WERI-Rb-1 (cell line): ENCODE measurements at regions not wholly inside any gene's neighbourhood (a gene's known extent, or its start where the extent isn't known, plus 50 kb on each side); places are given as distances from the start of the nearest gene placed in this dataset.

Experiments
- DNase-seq: peaks from one replicate; pipeline ENCODE4 v3.0.0-alpha.2; 2020
- H3K27ac ChIP-seq: fragments of 250-450 bp; sonication (Bioruptor Pico); 2 replicates; pipeline ENCODE4 v1.5.1; 2020; ENCODE audit warnings: mild to moderate bottlenecking, moderate library complexity
- H3K27me3 ChIP-seq: fragments of 250-450 bp; sonication (Bioruptor Pico); 2 replicates; pipeline ENCODE4 v1.5.1; 2021; ENCODE audit warnings: mild to moderate bottlenecking, low read depth, moderate library complexity; ENCODE audit not compliant: insufficient read depth, severe bottlenecking
- H3K36me3 ChIP-seq: fragments of 250-450 bp; sonication (Bioruptor Pico); 2 replicates; pipeline ENCODE4 v1.5.1; 2020; ENCODE audit warnings: mild to moderate bottlenecking, moderate library complexity
- H3K4me3 ChIP-seq: 2 replicates; pipeline ENCODE4 v1.5.1; 2011; ENCODE audit warnings: low read depth, mild to moderate bottlenecking, control low read depth, low read length
- H3K9me3 ChIP-seq: fragments of 250-450 bp; sonication (Bioruptor Pico); 2 replicates; pipeline ENCODE4 v1.5.1; 2021; ENCODE audit warnings: mild to moderate bottlenecking, moderate library complexity; ENCODE audit not compliant: severe bottlenecking
- CTCF ChIP-seq: IDR thresholded peaks from 2 replicates; pipeline ENCODE4 v1.5.1; 2011; ENCODE audit warnings: low read depth, mild to moderate bottlenecking, control low read depth, inconsistent platforms, low read length

- Histone ChIP-seq H3K4me3 (no peak overlapping the region), H3K27ac (no peak overlapping the region), H3K27me3 (no peaks in the 10 kb centered on the region)
Measured at GRCh38 chr4:138656990-138657389, 358.6 kb upstream of the NOCT start.

GRCh38 chr4:138655985-138656384, 359.6 kb upstream of the NOCT start:
- TF ChIP-seq CTCF: no peak
- no peak overlapping the region for H3K27ac ChIP-seq
- no peak overlapping the region for H3K4me3 ChIP-seq
- no peaks in the 10 kb centered on the region for H3K36me3 ChIP-seq
- no peak for DNase-seq
- no peaks in the 10 kb centered on the region for H3K9me3 ChIP-seq
- H3K27me3 ChIP-seq: no peaks in the 10 kb centered on the region

More at GRCh38 chr4:138656990-138657389, 358.6 kb upstream of the NOCT start:
- TF ChIP-seq CTCF: no peak
- Histone ChIP-seq H3K9me3 (no peaks in the 10 kb centered on the region), H3K36me3 (no peaks in the 10 kb centered on the region)
- no peak for DNase-seq

GRCh38 chr4:138655286-138655685, 360.3 kb upstream of the NOCT start:
- no peak overlapping the region for H3K4me3 ChIP-seq
- DNase-seq: no peak
- H3K36me3 ChIP-seq: no peaks in the 10 kb centered on the region
- H3K9me3 ChIP-seq: no peaks in the 10 kb centered on the region
- no peaks in the 10 kb centered on the region for H3K27me3 ChIP-seq
- no peak overlapping the region for H3K27ac ChIP-seq
- no peak for TF ChIP-seq CTCF

- no peak for DNase-seq
- no peak for TF ChIP-seq CTCF
- Histone ChIP-seq H3K27ac (no peak overlapping the region), H3K4me3 (no peak overlapping the region), H3K9me3 (no peaks in the 10 kb centered on the region), H3K27me3 (no peaks in the 10 kb centered on the region), H3K36me3 (no peaks in the 10 kb centered on the region)
Measured at GRCh38 chr4:138650929-138651448, 364.6 kb upstream of the NOCT start.

GRCh38 chr4:138650495-138650894, 365.1 kb upstream of the NOCT start:
- Histone ChIP-seq H3K27me3 (no peaks in the 10 kb centered on the region), H3K27ac (no peak overlapping the region), H3K36me3 (no peaks in the 10 kb centered on the region), H3K4me3 (no peak overlapping the region), H3K9me3 (no peaks in the 10 kb centered on the region)
- no peak for TF ChIP-seq CTCF
- no peak for DNase-seq

GRCh38 chr4:138647433-138647832, 368.1 kb upstream of the NOCT start:
- Histone ChIP-seq H3K9me3 (no peaks in the 10 kb centered on the region), H3K36me3 (no peaks in the 10 kb centered on the region), H3K27me3 (no peaks in the 10 kb centered on the region), H3K27ac (no peak overlapping the region), H3K4me3 (no peak overlapping the region)
- no peak for DNase-seq
- TF ChIP-seq CTCF: no peak
